OCI-LY7 (cell line): ENCODE measurements at regions not wholly inside any gene's neighbourhood (a gene's known extent, or its start where the extent isn't known, plus 50 kb on each side); places are given as distances from the start of the nearest gene placed in this dataset.

Experiments
- BruUV-seq: library from RNA; stranded (reverse); fragments of 400-500 nt; replicated peaks from 2 replicates; lab custom pipeline; 2021; lab: Mats Ljungman, UMichigan
- CTCF ChIA-PET: fragments of 300-600 bp; sonication (Branson Sonifier 250); formaldehyde crosslinking; loops from one replicate; lab custom pipeline; 2022; ENCODE audit warnings: antibody characterized with exemption; ENCODE audit not compliant: unreplicated experiment; lab: Charles Lee
- POLR2A ChIA-PET: fragments of 300-600 bp; sonication (Branson Sonifier 250); formaldehyde crosslinking; loops from one replicate; lab custom pipeline; 2022; ENCODE audit warnings: antibody characterized with exemption; lab: Charles Lee
- DNase-seq: peaks from one replicate; pipeline ENCODE4 v3.0.0-alpha.2; 2015; ENCODE audit warnings: low spot score
- H2AFZ ChIP-seq: fragments of 200-600 bp; sonication (generic), shearing (Covaris generic); 2 replicates; pipeline ENCODE4 v1.6.1; 2014; ENCODE audit warnings: mild to moderate bottlenecking, antibody characterized with exemption, low read length, moderate library complexity
- H3K27ac ChIP-seq: fragments of 200-600 bp; sonication (generic); 2 replicates; pipeline ENCODE4 v1.5.1; 2014; ENCODE audit warnings: mixed run types, low read depth, mild to moderate bottlenecking, moderate library complexity, low read length, inconsistent platforms; ENCODE audit not compliant: poor library complexity, severe bottlenecking
- H3K36me3 ChIP-seq: fragments of 200-600 bp; sonication (generic); 2 replicates; pipeline ENCODE4 v1.6.1; 2014; ENCODE audit warnings: mild to moderate bottlenecking, antibody characterized with exemption, low read length, moderate library complexity, mixed read lengths; ENCODE audit not compliant: insufficient read depth
- H3K4me1 ChIP-seq: fragments of 200-600 bp; sonication (generic); 2 replicates; pipeline ENCODE4 v1.5.1; 2014; ENCODE audit warnings: mild to moderate bottlenecking, low read length; ENCODE audit not compliant: insufficient read depth, poor library complexity, severe bottlenecking
- H3K4me2 ChIP-seq: fragments of 200-600 bp; sonication (generic); 2 replicates; pipeline ENCODE4 v1.6.1; 2014; ENCODE audit warnings: mild to moderate bottlenecking, low read length
- H3K4me3 ChIP-seq: fragments of 200-600 bp; sonication (generic); 2 replicates; pipeline ENCODE4 v1.5.1; 2014; ENCODE audit warnings: mild to moderate bottlenecking, low read depth, low read length; ENCODE audit not compliant: poor library complexity, severe bottlenecking
- H3K79me2 ChIP-seq: fragments of 200-600 bp; sonication (generic); 2 replicates; pipeline ENCODE4 v1.6.1; 2016; ENCODE audit warnings: low read depth, mild to moderate bottlenecking, low read length, moderate library complexity, mixed read lengths; ENCODE audit not compliant: insufficient read depth
- H3K9me2 ChIP-seq: fragments of 200-600 bp; sonication (generic); 2 replicates; pipeline ENCODE4 v1.6.1; 2016; ENCODE audit warnings: mild to moderate bottlenecking, low read length, mixed read lengths; ENCODE audit not compliant: insufficient read depth
- H3K9me3 ChIP-seq: fragments of 200-600 bp; sonication (generic); 2 replicates; pipeline ENCODE4 v1.6.1; 2014; ENCODE audit warnings: mild to moderate bottlenecking, mixed run types, low read length, mixed read lengths
- H4K20me1 ChIP-seq: fragments of 200-600 bp; sonication (generic); 2 replicates; pipeline ENCODE4 v1.6.1; 2014; ENCODE audit warnings: mild to moderate bottlenecking, antibody characterized with exemption, low read length, moderate library complexity, mixed read lengths; ENCODE audit not compliant: insufficient read depth
- CTCF ChIP-seq: fragments of 200-600 bp; sonication (generic); conservative IDR thresholded peaks from 2 replicates; pipeline ENCODE4 v1.5.1; 2014; ENCODE audit warnings: mild to moderate bottlenecking, antibody characterized with exemption, low read length, moderate library complexity, mixed read lengths
- EZH2phosphoT487 ChIP-seq: fragments of 200-600 bp; sonication (generic); IDR thresholded peaks from 2 replicates; pipeline ENCODE4 v1.6.1; 2018; ENCODE audit warnings: low read depth, borderline replicate concordance, mild to moderate bottlenecking, mixed run types, antibody characterized with exemption, low read length, moderate library complexity, mixed read lengths
- intact Hi-C: fragments of 100-400 bp; cut with micrococcal nuclease; formaldehyde crosslinking; loops from one replicate; pipeline ENCODE4 v1.10.0; 2022; ENCODE audit not compliant: unreplicated experiment

DNA sequence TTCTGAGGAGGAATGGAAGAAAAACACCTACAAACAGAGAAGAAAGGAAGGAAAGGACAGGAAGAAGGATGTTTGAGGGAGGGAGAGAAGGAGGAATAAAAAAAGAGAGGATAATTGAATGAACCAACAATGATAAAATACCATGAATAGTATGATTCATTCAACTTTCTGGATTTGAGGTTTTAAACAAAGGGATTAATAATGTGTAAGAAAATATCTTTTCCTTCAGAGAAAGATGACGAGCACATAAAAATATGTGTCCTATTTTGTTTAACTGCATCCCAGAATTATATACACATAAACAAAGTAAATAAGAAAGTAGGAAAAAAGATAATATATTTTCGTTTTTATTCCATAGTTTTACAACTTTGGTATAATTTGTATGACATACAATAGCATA is 1380.4 kb downstream of the STIM2 start:
- ChIA-PET CTCF (no interaction called here), POLR2A (no interaction called here)
- Histone ChIP-seq H3K36me3 (no peaks in the 10 kb centered on the region), H3K9me3 (no peaks in the 10 kb centered on the region), H3K4me2 (no peak overlapping the region), H2AFZ (no peak overlapping the region), H3K4me1 (no peaks in the 10 kb centered on the region), H3K27ac (no peak overlapping the region), H3K4me3 (no peak overlapping the region), H4K20me1 (no peaks in the 10 kb centered on the region), H3K9me2 (no peaks in the 10 kb centered on the region), H3K79me2 (no peaks in the 10 kb centered on the region)
- no peak for TF ChIP-seq CTCF
- no peak for TF ChIP-seq EZH2phosphoT487
- intact Hi-C loops = no loop called here
- no peak for DNase-seq
- no TSS peak for BruUV-seq

GRCh38 chr4:28247805-28248204 is 1387.2 kb downstream of the STIM2 start:
- Histone ChIP-seq H3K4me3 (no peak overlapping the region), H2AFZ (no peak overlapping the region), H3K4me2 (no peak overlapping the region), H3K27ac (no peak overlapping the region), H3K4me1 (no peaks in the 10 kb centered on the region), H3K9me3 (no peaks in the 10 kb centered on the region), H3K79me2 (no peaks in the 10 kb centered on the region), H3K9me2 (no peaks in the 10 kb centered on the region), H3K36me3 (no peaks in the 10 kb centered on the region), H4K20me1 (no peaks in the 10 kb centered on the region)
- intact Hi-C loops = no loop called here
- TF ChIP-seq CTCF = no peak
- TF ChIP-seq EZH2phosphoT487 = no peak
- no peak for DNase-seq
- no TSS peak for BruUV-seq
- POLR2A ChIA-PET = no interaction called here
- CTCF ChIA-PET = no interaction called here

DNA sequence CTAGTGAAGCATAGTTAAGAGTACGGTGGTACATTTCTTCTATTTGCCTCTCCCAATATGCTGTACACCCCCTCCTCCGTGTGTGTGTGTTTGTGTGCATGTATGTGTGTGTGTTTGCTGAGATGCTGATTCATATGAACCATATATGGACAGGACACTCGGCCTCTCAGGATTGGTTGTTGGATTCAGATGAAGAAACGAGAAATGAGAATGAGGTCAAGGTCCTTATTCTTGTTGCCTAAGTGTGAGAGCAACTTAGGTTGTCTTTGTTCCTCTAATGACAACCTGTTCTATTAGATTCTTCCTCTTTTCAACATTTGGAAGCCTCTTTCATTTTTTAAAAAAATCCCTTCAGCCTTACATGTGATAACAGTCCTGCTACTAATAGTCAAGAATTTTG is 1387.6 kb downstream of the STIM2 start:
- ChIA-PET CTCF (no interaction called here), POLR2A (no interaction called here)
- Histone ChIP-seq H3K4me2 (no peak overlapping the region), H3K4me1 (no peaks in the 10 kb centered on the region), H3K9me2 (no peaks in the 10 kb centered on the region), H4K20me1 (no peaks in the 10 kb centered on the region), H3K9me3 (no peaks in the 10 kb centered on the region), H3K4me3 (no peak overlapping the region), H3K79me2 (no peaks in the 10 kb centered on the region), H3K27ac (no peak overlapping the region), H2AFZ (no peak overlapping the region), H3K36me3 (no peaks in the 10 kb centered on the region)
- intact Hi-C loops = no loop called here
- no TSS peak for BruUV-seq
- TF ChIP-seq EZH2phosphoT487 = no peak
- no peak for TF ChIP-seq CTCF
- no peak for DNase-seq
